ENCODE measurements at regions not wholly inside any gene's neighbourhood (a gene's known extent, or its start where the extent isn't known, plus 50 kb on each side); places are given as distances from the start of the nearest gene placed in this dataset.
A peak's percentile ranks its signal among the peaks of the same experiment; 100 is the strongest.

GRCh38 chr6:130769861-130770260 is 57.3 kb upstream of the SMLR1 start:
- DNase-seq (ENCODE audit: extremely low read depth, low read depth), result no peak
- TF ChIP-seq CTCF (IDR thresholded peaks at IDR 0.05; ENCODE audit: low read depth, low read length), result no peak

DNA sequence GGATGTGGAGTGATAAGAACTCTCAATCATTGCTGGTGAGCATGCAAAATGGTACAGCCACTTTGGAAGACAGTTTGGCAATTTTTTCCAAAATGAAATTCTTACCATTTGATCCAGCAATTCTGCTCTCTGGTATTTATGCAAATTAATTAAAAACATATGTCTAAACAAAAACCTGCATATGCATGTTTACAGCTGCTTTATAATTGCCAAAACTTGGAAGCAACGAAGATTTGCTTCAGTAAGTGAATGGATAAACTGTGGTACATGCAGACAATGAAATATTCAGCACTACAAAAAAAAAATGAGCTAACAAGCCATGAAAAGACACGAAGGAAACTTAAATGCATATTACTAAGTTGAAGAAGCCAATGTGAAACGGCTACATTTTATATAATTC is 55.5 kb upstream of the SMLR1 start:
- no peak for TF ChIP-seq CTCF (IDR thresholded peaks at IDR 0.05; ENCODE audit: low read depth, low read length)
- DNase-seq (ENCODE audit: extremely low read depth, low read depth), result peak; percentile 57

DNA sequence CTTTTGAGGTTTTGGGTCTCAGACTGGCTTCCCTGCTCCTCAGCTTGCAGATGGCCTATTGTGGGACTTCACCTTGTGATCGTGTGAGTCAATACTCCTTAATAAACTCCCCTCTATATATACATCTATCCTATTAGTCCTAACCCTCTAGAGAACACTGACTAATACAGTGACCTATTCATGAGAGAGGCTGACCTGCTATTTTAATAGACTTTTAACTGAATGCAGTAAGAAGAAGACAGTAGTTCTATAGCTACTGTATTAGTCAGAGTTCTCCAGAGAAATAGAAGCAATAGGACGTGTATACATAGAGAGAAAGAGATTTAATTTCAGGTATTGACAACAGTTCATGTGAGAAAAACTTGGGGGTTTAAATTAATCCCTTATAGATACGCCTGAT is 53.3 kb upstream of the SMLR1 start:
- DNase-seq (ENCODE audit: extremely low read depth, low read depth), result no peak
- no peak for TF ChIP-seq CTCF (IDR thresholded peaks at IDR 0.05; ENCODE audit: low read depth, low read length)

- no peak for TF ChIP-seq CTCF (IDR thresholded peaks at IDR 0.05; ENCODE audit: low read depth, low read length)
- no peak for DNase-seq (ENCODE audit: extremely low read depth, low read depth)
Observed at GRCh38 chr6:130775411-130776012, 51.7 kb upstream of the SMLR1 start.

DNA sequence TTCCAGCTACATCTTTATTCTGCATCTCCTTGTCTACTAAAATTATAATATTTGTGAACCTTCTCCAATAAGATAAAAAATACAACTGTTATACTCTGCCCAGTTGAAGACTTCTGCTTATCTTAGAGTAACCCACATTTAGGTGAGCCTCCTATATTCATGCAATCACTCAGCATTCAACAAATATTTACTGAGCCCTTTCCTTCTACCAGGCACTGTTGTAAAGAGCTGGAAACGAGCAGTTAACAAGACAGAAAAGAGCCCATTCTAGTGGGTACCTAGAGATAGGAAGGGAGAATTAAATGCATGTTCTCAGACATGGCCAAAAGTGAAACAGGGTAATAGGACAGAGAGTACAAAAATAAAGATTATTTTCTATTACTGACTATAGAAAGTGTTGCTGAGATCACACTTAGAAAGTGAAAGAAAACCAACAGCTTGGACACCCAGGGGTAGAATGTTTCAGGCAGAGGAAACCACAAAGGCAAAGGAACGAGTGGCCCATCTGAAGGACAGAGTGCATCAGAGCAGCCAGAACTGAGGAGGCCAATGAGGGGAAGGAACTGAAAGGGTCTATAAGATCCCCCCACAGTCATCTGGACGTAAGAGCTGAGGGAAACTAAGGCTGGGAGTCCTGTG is 50.8 kb upstream of the SMLR1 start:
- TF ChIP-seq CTCF (IDR thresholded peaks at IDR 0.05; ENCODE audit: low read depth, low read length), result no peak
- DNase-seq (ENCODE audit: extremely low read depth, low read depth), result no peak
